ENCODE measurements at regions not wholly inside any gene's neighbourhood (a gene's known extent, or its start where the extent isn't known, plus 50 kb on each side); places are given as distances from the start of the nearest gene placed in this dataset.
"Not testable (repeated sequence)": the region's sequence is repeated elsewhere in the genome, so short reads cannot be mapped to it uniquely, and the experiment has no call there.

DNA sequence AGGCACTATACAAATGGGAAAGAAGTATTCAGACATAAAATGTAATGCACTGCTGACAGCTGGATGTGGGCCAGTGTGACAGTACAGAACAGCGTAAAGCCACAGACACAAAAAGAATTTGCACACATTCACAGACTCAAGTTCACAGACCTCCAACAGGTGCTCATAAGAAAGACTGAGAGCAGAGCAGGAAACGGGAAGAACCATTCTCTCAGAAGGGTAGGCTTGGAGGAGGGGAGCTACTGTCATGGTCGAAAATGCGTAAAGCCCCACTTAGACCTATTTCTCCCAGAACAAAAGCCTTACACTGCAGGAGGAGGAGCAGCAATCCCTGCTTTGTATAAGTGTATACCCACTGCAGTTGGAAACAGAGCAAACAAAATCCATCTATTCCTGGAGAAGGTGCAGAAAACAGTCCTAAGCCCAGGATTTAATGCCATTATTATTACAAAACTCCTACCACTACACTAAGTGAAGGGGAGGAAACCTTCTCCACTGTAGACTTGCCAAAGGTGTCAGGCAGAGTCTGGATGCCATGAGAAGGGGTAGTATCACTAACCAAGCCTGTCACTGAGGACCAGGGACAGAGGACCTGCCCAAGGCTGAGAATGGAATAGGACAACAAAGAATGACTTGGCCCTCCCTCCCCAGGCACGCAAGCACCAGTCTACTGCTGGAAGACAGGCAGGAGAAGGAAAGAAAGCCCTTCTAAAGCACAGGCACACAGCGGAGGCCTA, 103.0 kb upstream of the FAM25C start:
- POLR2A ChIA-PET, H3K4me1 Mint-ChIP-seq, H3K27me3 Mint-ChIP-seq, H3K4me3 Mint-ChIP-seq, ATAC-seq, H3K9me3 Mint-ChIP-seq, H3K36me3 Mint-ChIP-seq, H3K27ac Mint-ChIP-seq, DNase-seq: not testable (repeated sequence)

DNA sequence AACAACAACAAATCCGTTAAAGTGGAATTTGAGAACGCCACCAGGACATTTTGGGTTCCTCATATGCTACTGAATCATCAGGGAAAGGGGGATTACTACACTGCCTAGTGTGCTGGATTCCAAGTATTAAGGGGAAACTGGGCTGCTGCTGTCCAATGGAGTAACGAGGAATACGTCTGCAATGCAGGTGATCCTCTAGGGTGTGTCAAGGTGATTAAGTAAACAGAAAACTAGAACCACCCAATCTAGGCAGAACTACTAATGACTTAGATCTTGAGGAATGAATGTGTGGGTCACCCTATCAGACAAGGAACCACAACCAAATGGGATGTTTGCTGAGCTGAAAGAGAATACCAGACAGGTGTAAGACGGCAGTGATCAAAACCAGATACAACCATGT, 99.3 kb upstream of the FAM25C start:
- H3K4me3 Mint-ChIP-seq, H3K4me1 Mint-ChIP-seq, ATAC-seq, DNase-seq, H3K36me3 Mint-ChIP-seq, H3K27ac Mint-ChIP-seq, H3K27me3 Mint-ChIP-seq, POLR2A ChIA-PET, H3K9me3 Mint-ChIP-seq: not testable (repeated sequence)

DNA sequence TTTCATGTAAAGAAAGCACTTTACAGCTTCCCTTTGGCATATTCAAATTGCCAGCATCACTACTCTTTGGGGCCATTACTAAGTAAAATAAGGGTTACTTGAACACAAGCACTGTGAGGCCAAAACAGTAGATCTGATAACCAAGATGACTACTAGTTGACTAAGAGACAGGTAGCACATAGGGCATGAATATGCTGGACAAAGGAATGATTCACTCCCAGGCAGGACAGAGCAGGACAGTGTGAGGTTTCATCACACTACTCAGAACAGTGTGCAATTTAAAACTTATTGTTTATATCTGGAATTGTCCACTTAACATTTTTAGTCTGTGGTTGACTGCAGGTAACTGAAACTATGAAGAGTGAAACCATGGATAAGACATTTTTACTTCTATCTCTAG, 91.1 kb upstream of the FAM25C start:
- H3K27ac Mint-ChIP-seq, ATAC-seq, H3K36me3 Mint-ChIP-seq, H3K4me1 Mint-ChIP-seq, DNase-seq, H3K4me3 Mint-ChIP-seq, H3K27me3 Mint-ChIP-seq, H3K9me3 Mint-ChIP-seq, POLR2A ChIA-PET: not testable (repeated sequence)

DNA sequence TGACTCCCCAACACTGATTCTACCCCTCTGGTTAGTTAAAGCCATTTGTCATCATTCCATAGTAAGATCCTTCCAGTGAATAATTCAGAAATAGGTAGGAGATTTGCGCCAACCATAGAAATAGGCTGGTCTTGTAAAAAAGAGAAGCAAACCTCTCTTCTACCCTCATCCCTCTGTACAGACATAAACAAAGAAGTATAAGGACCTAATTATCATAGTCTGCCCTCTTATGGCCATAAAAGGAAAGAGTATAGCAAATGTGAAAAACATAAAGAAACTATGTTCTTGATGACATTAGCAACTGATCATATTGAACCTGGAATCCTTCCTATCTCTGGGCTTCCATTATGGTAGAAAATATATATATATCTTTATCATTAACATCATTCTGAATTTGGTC, 88.5 kb upstream of the FAM25C start:
- H3K36me3 Mint-ChIP-seq, H3K4me1 Mint-ChIP-seq, H3K4me3 Mint-ChIP-seq, H3K27ac Mint-ChIP-seq, H3K27me3 Mint-ChIP-seq, H3K9me3 Mint-ChIP-seq, POLR2A ChIA-PET, ATAC-seq, DNase-seq: not testable (repeated sequence)

DNA sequence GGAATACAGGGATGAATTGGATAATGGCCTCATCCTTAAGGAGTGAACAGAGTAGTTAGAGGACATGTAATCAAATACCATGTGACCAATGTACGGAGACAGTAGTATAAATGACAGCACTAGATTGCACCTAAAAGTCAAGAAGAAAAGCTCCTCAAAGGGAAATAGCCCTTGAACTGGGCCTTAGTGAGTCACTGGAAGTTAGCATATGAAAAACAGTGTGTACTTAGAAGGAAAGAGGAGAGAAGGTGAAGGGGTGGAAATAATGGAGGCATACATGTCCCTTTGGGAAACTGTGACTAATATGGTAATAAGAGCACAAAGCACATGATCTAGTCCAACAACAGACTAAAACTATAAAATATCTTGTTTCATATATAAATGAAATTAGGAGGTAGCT, 84.9 kb upstream of the FAM25C start:
- H3K4me3 Mint-ChIP-seq, POLR2A ChIA-PET: not testable (repeated sequence)

DNA sequence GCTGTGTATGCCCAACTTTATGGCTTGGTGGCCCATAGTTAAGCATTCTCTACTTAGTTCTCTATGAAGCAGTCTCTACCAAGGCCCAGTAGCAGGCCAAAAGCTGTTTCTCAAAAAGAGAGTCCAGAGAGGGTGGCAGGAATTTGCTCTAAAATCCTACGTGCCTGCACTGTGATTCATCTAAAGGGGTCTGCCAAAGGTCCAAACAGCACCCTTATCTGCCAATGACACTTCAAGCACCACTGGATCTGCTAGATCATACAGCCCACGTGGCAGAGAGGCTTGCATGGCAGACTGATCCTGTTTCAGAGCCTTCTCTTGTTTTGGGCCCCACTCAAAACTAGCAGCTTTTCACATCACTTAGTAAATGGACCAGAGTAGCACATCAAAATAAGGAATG, 71.6 kb upstream of the FAM25C start:
- POLR2A ChIA-PET, H3K36me3 Mint-ChIP-seq, H3K4me1 Mint-ChIP-seq, H3K27ac Mint-ChIP-seq, DNase-seq, ATAC-seq, H3K27me3 Mint-ChIP-seq, H3K4me3 Mint-ChIP-seq, H3K9me3 Mint-ChIP-seq: not testable (repeated sequence)

More for the DNA sequence above, 84.9 kb upstream of the FAM25C start:
- not testable (repeated sequence) for H3K27ac Mint-ChIP-seq, DNase-seq, H3K36me3 Mint-ChIP-seq, H3K27me3 Mint-ChIP-seq, ATAC-seq, H3K9me3 Mint-ChIP-seq, H3K4me1 Mint-ChIP-seq

DNA sequence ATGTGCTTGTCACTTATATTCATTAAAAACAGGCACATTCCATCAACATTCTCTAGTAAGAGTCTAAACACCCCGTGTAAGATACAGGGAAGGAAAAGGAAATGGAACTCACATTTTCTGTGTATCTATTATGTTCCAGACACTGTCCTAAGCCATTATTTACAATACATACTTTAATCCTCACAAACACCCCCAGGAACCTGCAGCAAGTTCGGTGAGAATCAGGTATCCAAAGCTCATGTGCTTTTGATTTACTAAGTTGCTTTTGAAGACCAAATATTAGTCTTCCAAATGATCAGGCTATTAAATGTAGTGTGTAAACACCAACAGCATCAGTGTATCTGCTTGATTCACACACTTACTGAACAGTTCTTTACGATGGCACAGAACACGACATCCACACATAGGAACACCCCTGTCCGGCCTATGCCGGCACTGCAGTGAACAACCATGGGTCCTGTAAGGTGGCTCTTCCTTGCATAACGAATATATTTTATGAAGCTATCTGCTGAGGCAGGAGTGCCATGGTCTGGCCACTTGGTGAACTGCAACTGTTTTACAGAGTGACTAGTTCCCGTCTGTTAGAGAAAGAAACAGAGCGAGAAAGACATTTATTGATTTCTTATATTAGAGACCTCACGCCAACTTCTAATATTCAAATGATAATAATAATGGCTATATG, 64.5 kb upstream of the FAM25C start:
- POLR2A ChIA-PET, H3K36me3 Mint-ChIP-seq, H3K27me3 Mint-ChIP-seq, H3K9me3 Mint-ChIP-seq, DNase-seq, H3K4me1 Mint-ChIP-seq, H3K27ac Mint-ChIP-seq, H3K4me3 Mint-ChIP-seq: not testable (repeated sequence)
- ATAC-seq, result peak; percentile 90 to 93

DNA sequence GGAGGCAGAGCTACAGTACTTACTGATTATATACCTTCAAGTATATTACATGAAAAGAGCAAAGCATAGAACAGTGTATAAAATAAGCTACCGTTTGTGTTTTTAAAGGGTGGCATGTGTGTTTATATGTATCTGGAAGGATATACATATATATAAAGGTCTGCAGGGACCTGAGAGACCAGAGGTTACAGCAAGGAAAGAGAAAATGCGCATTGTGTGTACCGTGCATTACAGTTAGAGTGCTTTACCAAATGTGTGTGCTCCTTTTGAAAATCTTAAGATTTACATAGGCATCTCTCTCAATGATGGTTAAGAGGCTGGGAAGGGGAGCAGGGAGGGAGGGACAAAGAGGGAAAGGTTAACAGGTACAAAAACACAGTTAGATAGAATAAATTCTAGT, 55.8 kb upstream of the FAM25C start:
- H3K9me3 Mint-ChIP-seq, POLR2A ChIA-PET, H3K27me3 Mint-ChIP-seq, DNase-seq, H3K4me1 Mint-ChIP-seq, H3K36me3 Mint-ChIP-seq, H3K27ac Mint-ChIP-seq, H3K4me3 Mint-ChIP-seq, ATAC-seq: not testable (repeated sequence)

Measured in naive thymus-derived CD8-positive, alpha-beta T cell (primary cell).